HK-2 (cell line): ENCODE measurements at regions not wholly inside any gene's neighbourhood (a gene's known extent, or its start where the extent isn't known, plus 50 kb on each side); places are given as distances from the start of the nearest gene placed in this dataset.
"Not testable (repeated sequence)": the region's sequence is repeated elsewhere in the genome, so short reads cannot be mapped to it uniquely, and the experiment has no call there.

Experiments
- DNase-seq: peaks from one replicate; pipeline ENCODE4 v3.0.0-alpha.2; 2018; ENCODE audit not compliant: unreplicated experiment

- no peak for DNase-seq
Observed at GRCh38 chr14:81584495-81584894, 50.8 kb upstream of the SEL1L start.

GRCh38 chr14:81589381-81590065, 55.9 kb upstream of the SEL1L start:
- no peak for DNase-seq

- DNase-seq = no peak
Observed at GRCh38 chr14:81591266-81591665, 57.6 kb upstream of the SEL1L start.

GRCh38 chr14:81594012-81594411, 60.4 kb upstream of the SEL1L start:
- DNase-seq = no peak

- DNase-seq = no peak
Observed at GRCh38 chr14:81605660-81606059, 72.0 kb upstream of the SEL1L start.

- no peak for DNase-seq
Observed at GRCh38 chr14:81613341-81614045, 79.8 kb upstream of the SEL1L start.

- not testable (repeated sequence) for DNase-seq
Observed at GRCh38 chr14:81614302-81614701, 80.6 kb upstream of the SEL1L start.

GRCh38 chr14:81618695-81619094, 85.0 kb upstream of the SEL1L start:
- no peak for DNase-seq

GRCh38 chr14:81619816-81620215, 86.2 kb upstream of the SEL1L start:
- no peak for DNase-seq

- DNase-seq = not testable (repeated sequence)
Observed at GRCh38 chr14:81623771-81624396, 90.2 kb upstream of the SEL1L start.

- no peak for DNase-seq
Observed at GRCh38 chr14:81625343-81625742, 91.7 kb upstream of the SEL1L start.

GRCh38 chr14:81632157-81632556, 98.5 kb upstream of the SEL1L start:
- DNase-seq = no peak

GRCh38 chr14:81633496-81633895, 99.8 kb upstream of the SEL1L start:
- no peak for DNase-seq

GRCh38 chr14:81637639-81638038, 104.0 kb upstream of the SEL1L start:
- no peak for DNase-seq

- DNase-seq = no peak
Observed at GRCh38 chr14:81638656-81639280, 105.1 kb upstream of the SEL1L start.

- DNase-seq = no peak
Observed at GRCh38 chr14:81653626-81654025, 120.0 kb upstream of the SEL1L start.

GRCh38 chr14:81655423-81656314, 122.0 kb upstream of the SEL1L start:
- no peak for DNase-seq

- DNase-seq = no peak
Observed at GRCh38 chr14:81656811-81657210, 123.2 kb upstream of the SEL1L start.

GRCh38 chr14:81662066-81662465, 128.4 kb upstream of the SEL1L start:
- no peak for DNase-seq

GRCh38 chr14:81662570-81663197, 129.0 kb upstream of the SEL1L start:
- DNase-seq = no peak

- DNase-seq = no peak
Observed at GRCh38 chr14:81668626-81669274, 135.1 kb upstream of the SEL1L start.
